Muscle layer of duodenum (tissue), 2 donors: ENCODE measurements at regions not wholly inside any gene's neighbourhood (a gene's known extent, or its start where the extent isn't known, plus 50 kb on each side); places are given as distances from the start of the nearest gene placed in this dataset.
"Not testable (repeated sequence)": the region's sequence is repeated elsewhere in the genome, so short reads cannot be mapped to it uniquely, and the experiment has no call there.

ENCODE experiments used
- H3K27ac ChIP-seq: one replicate; pipeline ENCODE4 v1.7.0; 2013; ENCODE audit warnings: mild to moderate bottlenecking, low read length
- H3K27me3 ChIP-seq: one replicate; pipeline ENCODE4 v1.7.0; 2013; ENCODE audit warnings: low read depth, mild to moderate bottlenecking, control low read depth, low read length
- H3K36me3 ChIP-seq, 2 donors: one replicate each; pipeline ENCODE4 v1.7.0; 2013; ENCODE audit warnings: low read length in 2 of 2, control low read depth in 1 of 2, mild to moderate bottlenecking in 1 of 2; ENCODE audit not compliant: insufficient read depth in 2 of 2, control insufficient read depth in 1 of 2
- H3K4me1 ChIP-seq, 2 donors: one replicate each; pipeline ENCODE4 v1.7.0; 2013; ENCODE audit warnings: low read length in 2 of 2, mild to moderate bottlenecking in 2 of 2, control low read depth in 1 of 2, moderate library complexity in 1 of 2; ENCODE audit not compliant: insufficient read depth in 2 of 2, control insufficient read depth in 1 of 2
- H3K4me3 ChIP-seq, 2 donors: one replicate each; pipeline ENCODE4 v1.7.0; 2013; ENCODE audit warnings: low read length in 2 of 2, low read depth in 1 of 2, mild to moderate bottlenecking in 1 of 2
- H3K9me3 ChIP-seq, 2 donors: one replicate each; pipeline ENCODE4 v1.7.0; 2013; ENCODE audit warnings: low read length in 2 of 2, control low read depth in 1 of 2, mild to moderate bottlenecking in 1 of 2; ENCODE audit not compliant: control insufficient read depth in 1 of 2
- donor health status: healthy.

- H3K9me3 ChIP-seq, H3K27ac ChIP-seq, H3K27me3 ChIP-seq, H3K4me3 ChIP-seq, H3K4me1 ChIP-seq, H3K36me3 ChIP-seq: not testable (repeated sequence)
These were observed 81.4 kb upstream of the POMZP3 start for GRCh38 chr7:76708446-76708845.

- H3K27me3 ChIP-seq, H3K9me3 ChIP-seq, H3K4me1 ChIP-seq, H3K36me3 ChIP-seq, H3K4me3 ChIP-seq, H3K27ac ChIP-seq: not testable (repeated sequence)
These were observed 76.7 kb upstream of the POMZP3 start for GRCh38 chr7:76703815-76704214.

- not testable (repeated sequence) for H3K9me3 ChIP-seq, H3K27ac ChIP-seq, H3K4me3 ChIP-seq, H3K36me3 ChIP-seq, H3K27me3 ChIP-seq, H3K4me1 ChIP-seq
These were observed 59.2 kb upstream of the POMZP3 start for GRCh38 chr7:76686277-76686676.

GRCh38 chr7:76684737-76685136, 57.7 kb upstream of the POMZP3 start:
- H3K4me1 ChIP-seq, H3K4me3 ChIP-seq, H3K9me3 ChIP-seq, H3K36me3 ChIP-seq, H3K27ac ChIP-seq, H3K27me3 ChIP-seq: not testable (repeated sequence)

- H3K27me3 ChIP-seq, H3K36me3 ChIP-seq, H3K4me1 ChIP-seq, H3K27ac ChIP-seq, H3K9me3 ChIP-seq, H3K4me3 ChIP-seq: not testable (repeated sequence)
These were observed 56.6 kb upstream of the POMZP3 start for GRCh38 chr7:76683631-76684030.

GRCh38 chr7:76681810-76682209, 54.7 kb upstream of the POMZP3 start:
- not testable (repeated sequence) for H3K4me3 ChIP-seq, H3K27ac ChIP-seq, H3K9me3 ChIP-seq, H3K36me3 ChIP-seq, H3K27me3 ChIP-seq, H3K4me1 ChIP-seq

GRCh38 chr7:76679174-76679573, 52.1 kb upstream of the POMZP3 start:
- not testable (repeated sequence) for H3K4me3 ChIP-seq

GRCh38 chr7:76678500-76678899, 51.4 kb upstream of the POMZP3 start:
- not testable (repeated sequence) for H3K9me3 ChIP-seq, H3K4me3 ChIP-seq, H3K4me1 ChIP-seq, H3K27ac ChIP-seq, H3K27me3 ChIP-seq, H3K36me3 ChIP-seq

More at GRCh38 chr7:76679174-76679573, 52.1 kb upstream of the POMZP3 start:
- not testable (repeated sequence) for H3K27me3 ChIP-seq, H3K27ac ChIP-seq, H3K4me1 ChIP-seq, H3K9me3 ChIP-seq, H3K36me3 ChIP-seq

GRCh38 chr7:76676890-76677289, 49.8 kb upstream of the POMZP3 start:
- H3K27me3 ChIP-seq, H3K9me3 ChIP-seq, H3K27ac ChIP-seq, H3K4me3 ChIP-seq, H3K4me1 ChIP-seq, H3K36me3 ChIP-seq: not testable (repeated sequence)
